ENCODE measurements at regions not wholly inside any gene's neighbourhood (a gene's known extent, or its start where the extent isn't known, plus 50 kb on each side); places are given as distances from the start of the nearest gene placed in this dataset.

DNA sequence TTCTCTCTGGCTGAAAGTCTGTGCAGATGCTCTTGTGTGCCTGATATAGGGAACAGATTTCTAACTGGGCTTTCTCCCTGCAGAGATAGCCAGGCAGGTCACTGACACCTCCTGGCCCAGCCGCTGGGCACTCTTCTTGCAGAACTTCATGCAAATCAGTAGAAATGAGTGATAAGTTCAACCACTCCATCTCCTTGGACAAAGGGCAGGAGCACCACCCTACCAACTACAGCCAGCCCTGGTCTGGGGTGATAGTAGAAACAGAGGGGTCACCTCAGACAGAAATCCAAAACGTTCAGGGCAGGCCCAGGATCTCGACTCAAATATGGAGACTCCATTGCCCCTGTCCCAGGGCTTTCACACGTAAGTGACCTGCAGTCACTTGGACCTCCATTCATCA, 917.8 kb upstream of the ZNF722 start:
- H4K20me1 ChIP-seq (replicated peaks; ENCODE audit: control insufficient read depth, extremely low read depth, insufficient read depth, low read length), result no peaks in the 10 kb centered on the region
- H3K4me3 ChIP-seq (replicated peaks in 1 of 3; ENCODE audit: insufficient read depth in 1 of 3, low read depth in 1 of 3, low read length in 3 of 3), result no peak overlapping the region
- H3K27ac ChIP-seq (ENCODE audit: insufficient read depth, low read depth, low read length), result no peak overlapping the region
- H3K27me3 ChIP-seq (ENCODE audit: control insufficient read depth in 2 of 2, insufficient read depth in 2 of 2, low read length in 2 of 2), result no peaks in the 10 kb centered on the region
- DNase-seq (ENCODE audit: low read depth, low spot score), result no peak
- H3K36me3 ChIP-seq (ENCODE audit: control insufficient read depth in 2 of 2, extremely low read depth in 1 of 2, insufficient read depth in 2 of 2, low read length in 2 of 2), result no peaks in the 10 kb centered on the region
- no peak overlapping the region for H3K4me2 ChIP-seq (ENCODE audit: insufficient read depth, low read length)
- no peak for TF ChIP-seq JUN (IDR thresholded peaks at IDR 0.05; ENCODE audit: borderline replicate concordance, insufficient read depth, insufficient read length, low read depth)
- TF ChIP-seq EZH2 (IDR thresholded peaks at IDR 0.05; ENCODE audit: borderline replicate concordance, low read depth, low read length, severe bottlenecking), result no peak
- TF ChIP-seq FOS (IDR thresholded peaks at IDR 0.05; ENCODE audit: borderline replicate concordance, insufficient read depth, low read length), result no peak
- TF ChIP-seq GATA2 (IDR thresholded peaks at IDR 0.05; ENCODE audit: insufficient read depth, insufficient read length, low read depth, low read length), result no peak
- no peak for TF ChIP-seq MYC (IDR thresholded peaks at IDR 0.05; ENCODE audit: low read depth, low read length)
- no peaks in the 10 kb centered on the region for H3K4me1 ChIP-seq (ENCODE audit: control insufficient read depth, extremely low read depth, insufficient read depth, low read length)
- dilution Hi-C loops (cut with MboI; ENCODE audit: extremely low pct_ligation_motif_present, low sequenced_read_pairs), result no loop called here
- H3K9me3 ChIP-seq (replicated peaks; ENCODE audit: control insufficient read depth, insufficient read depth, low read length), result peaks cover 4% of the 10 kb centered on the region
- POLR2A ChIA-PET, result no interaction called here
- FAIRE-seq, result no peak
- H2AFZ ChIP-seq (ENCODE audit: low read depth, low read length), result no peak overlapping the region
- H3K9ac ChIP-seq (replicated peaks; ENCODE audit: extremely low read depth, insufficient read depth, low read length), result no peak overlapping the region
- intact Hi-C loops (cut with micrococcal nuclease), result no loop called here
- BruUV-seq (replicated peaks), result no TSS peak
- CTCF ChIA-PET, result no interaction called here
- H3K9me1 ChIP-seq (replicated peaks; ENCODE audit: control insufficient read depth, extremely low read depth, insufficient read depth, low read length), result no peaks in the 10 kb centered on the region
- H3K79me2 ChIP-seq (ENCODE audit: control insufficient read depth, insufficient read depth, low read length), result no peaks in the 10 kb centered on the region

DNA sequence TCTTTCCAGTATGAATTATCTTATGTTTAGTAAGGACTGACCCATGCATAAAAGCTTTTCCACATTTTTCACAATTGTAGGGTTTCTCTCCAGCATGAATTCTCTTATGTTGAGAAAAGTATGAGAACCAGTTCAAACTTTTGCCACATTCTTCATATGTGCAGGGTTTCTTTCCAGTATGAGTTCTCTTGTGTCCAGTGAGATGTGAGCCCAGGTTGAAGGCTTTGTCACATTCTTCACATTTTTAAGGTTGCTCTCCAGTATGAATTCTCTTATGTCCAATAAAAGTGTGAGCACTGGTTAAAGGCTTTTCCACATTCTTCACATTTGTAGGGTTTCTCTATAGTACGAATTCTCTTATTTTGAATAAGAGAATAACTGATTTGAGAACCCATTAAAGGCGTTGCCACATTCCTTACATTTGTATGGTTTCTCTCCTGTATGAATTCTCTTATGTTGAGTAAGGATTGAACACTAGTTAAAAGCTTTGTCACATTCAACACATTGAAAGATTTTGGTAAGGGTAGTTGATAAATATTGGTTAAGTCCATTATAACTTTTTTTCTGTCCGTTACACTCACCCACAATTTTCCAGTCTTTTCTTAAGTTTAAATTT, 911.0 kb upstream of the ZNF722 start:
- Histone ChIP-seq H4K20me1 (replicated peaks; ENCODE audit: control insufficient read depth, extremely low read depth, insufficient read depth, low read length) (no peaks in the 10 kb centered on the region), H3K9me1 (replicated peaks; ENCODE audit: control insufficient read depth, extremely low read depth, insufficient read depth, low read length) (no peaks in the 10 kb centered on the region), H3K27ac (ENCODE audit: insufficient read depth, low read depth, low read length) (no peak overlapping the region), H3K27me3 (ENCODE audit: control insufficient read depth in 2 of 2, insufficient read depth in 2 of 2, low read length in 2 of 2) (no peaks in the 10 kb centered on the region), H3K4me1 (ENCODE audit: control insufficient read depth, extremely low read depth, insufficient read depth, low read length) (no peaks in the 10 kb centered on the region), H3K9me3 (replicated peaks; ENCODE audit: control insufficient read depth, insufficient read depth, low read length) (peaks cover 3% of the 10 kb centered on the region), H3K36me3 (ENCODE audit: control insufficient read depth in 2 of 2, extremely low read depth in 1 of 2, insufficient read depth in 2 of 2, low read length in 2 of 2) (no peaks in the 10 kb centered on the region), H3K9ac (replicated peaks; ENCODE audit: extremely low read depth, insufficient read depth, low read length) (no peak overlapping the region), H2AFZ (ENCODE audit: low read depth, low read length) (no peak overlapping the region), H3K4me3 (replicated peaks in 1 of 3; ENCODE audit: insufficient read depth in 1 of 3, low read depth in 1 of 3, low read length in 3 of 3) (no peak overlapping the region), H3K79me2 (ENCODE audit: control insufficient read depth, insufficient read depth, low read length) (no peaks in the 10 kb centered on the region), H3K4me2 (ENCODE audit: insufficient read depth, low read length) (no peak overlapping the region)
- DNase-seq (ENCODE audit: low read depth, low spot score), result no peak
- dilution Hi-C loops (cut with MboI; ENCODE audit: extremely low pct_ligation_motif_present, low sequenced_read_pairs) (no loop called here), intact Hi-C loops (cut with micrococcal nuclease) (no loop called here)
- ChIA-PET POLR2A (no interaction called here), CTCF (no interaction called here)
- no TSS peak for BruUV-seq (replicated peaks)
- no peak for TF ChIP-seq MYC (IDR thresholded peaks at IDR 0.05; ENCODE audit: low read depth, low read length)
- TF ChIP-seq, protein P1, sequence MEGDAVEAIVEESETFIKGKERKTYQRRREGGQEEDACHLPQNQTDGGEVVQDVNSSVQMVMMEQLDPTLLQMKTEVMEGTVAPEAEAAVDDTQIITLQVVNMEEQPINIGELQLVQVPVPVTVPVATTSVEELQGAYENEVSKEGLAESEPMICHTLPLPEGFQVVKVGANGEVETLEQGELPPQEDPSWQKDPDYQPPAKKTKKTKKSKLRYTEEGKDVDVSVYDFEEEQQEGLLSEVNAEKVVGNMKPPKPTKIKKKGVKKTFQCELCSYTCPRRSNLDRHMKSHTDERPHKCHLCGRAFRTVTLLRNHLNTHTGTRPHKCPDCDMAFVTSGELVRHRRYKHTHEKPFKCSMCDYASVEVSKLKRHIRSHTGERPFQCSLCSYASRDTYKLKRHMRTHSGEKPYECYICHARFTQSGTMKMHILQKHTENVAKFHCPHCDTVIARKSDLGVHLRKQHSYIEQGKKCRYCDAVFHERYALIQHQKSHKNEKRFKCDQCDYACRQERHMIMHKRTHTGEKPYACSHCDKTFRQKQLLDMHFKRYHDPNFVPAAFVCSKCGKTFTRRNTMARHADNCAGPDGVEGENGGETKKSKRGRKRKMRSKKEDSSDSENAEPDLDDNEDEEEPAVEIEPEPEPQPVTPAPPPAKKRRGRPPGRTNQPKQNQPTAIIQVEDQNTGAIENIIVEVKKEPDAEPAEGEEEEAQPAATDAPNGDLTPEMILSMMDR (IDR thresholded peaks at IDR 0.05; ENCODE audit: extremely low read depth in 1 of 2, insufficient read depth in 1 of 2, low read depth in 1 of 2, low read length in 2 of 2), result no peak
- no peak for TF ChIP-seq FOS (IDR thresholded peaks at IDR 0.05; ENCODE audit: borderline replicate concordance, insufficient read depth, low read length)
- FAIRE-seq, result no peak

Measured in endothelial cell of umbilical vein (primary cell).